Stimulated activated naive B cell treated with anti-CD40 and anti-IgM and Interleukin-4, amounts not matched to agents 10 μg/mL and 1 μg/mL and 100 μg/mL, for 72 hours (primary cell): ENCODE measurements at regions not wholly inside any gene's neighbourhood (a gene's known extent, or its start where the extent isn't known, plus 50 kb on each side); places are given as distances from the start of the nearest gene placed in this dataset.

ENCODE experiments used
- ATAC-seq, 2 donors: fragments of 150-1000 bp; cut with Tn5 transposase; replicated peaks; 2 replicates each; pipeline ENCODE4 v1.10.0; 2021; ENCODE audit warnings: moderate library complexity in 1 of 2
- DNase-seq: peaks from one replicate; pipeline ENCODE4 v3.0.0; 2021
- H3K27ac Mint-ChIP-seq: one replicate; pipeline ENCODE4 v1.8.0; 2022; ENCODE audit warnings: mild to moderate bottlenecking, mixed read lengths
- H3K27me3 Mint-ChIP-seq, 2 donors: one replicate each; pipeline ENCODE4 v1.8.0; 2022; ENCODE audit warnings: mixed read lengths in 2 of 2
- H3K36me3 Mint-ChIP-seq, 2 donors: one replicate each; pipeline ENCODE4 v1.8.0; 2022; ENCODE audit warnings: mixed read lengths in 2 of 2, mild to moderate bottlenecking in 1 of 2
- H3K4me1 Mint-ChIP-seq, 2 donors: one replicate each; pipeline ENCODE4 v1.8.0; 2022; ENCODE audit warnings: mixed read lengths in 2 of 2, mild to moderate bottlenecking in 1 of 2
- H3K4me3 Mint-ChIP-seq, 2 donors: one replicate each; pipeline ENCODE4 v1.8.0; 2022; ENCODE audit warnings: mild to moderate bottlenecking in 2 of 2, mixed read lengths in 2 of 2, moderate library complexity in 1 of 2
- H3K9me3 Mint-ChIP-seq, 2 donors: one replicate each; pipeline ENCODE4 v1.8.0; 2022; ENCODE audit warnings: mixed read lengths in 2 of 2, mild to moderate bottlenecking in 1 of 2

DNA sequence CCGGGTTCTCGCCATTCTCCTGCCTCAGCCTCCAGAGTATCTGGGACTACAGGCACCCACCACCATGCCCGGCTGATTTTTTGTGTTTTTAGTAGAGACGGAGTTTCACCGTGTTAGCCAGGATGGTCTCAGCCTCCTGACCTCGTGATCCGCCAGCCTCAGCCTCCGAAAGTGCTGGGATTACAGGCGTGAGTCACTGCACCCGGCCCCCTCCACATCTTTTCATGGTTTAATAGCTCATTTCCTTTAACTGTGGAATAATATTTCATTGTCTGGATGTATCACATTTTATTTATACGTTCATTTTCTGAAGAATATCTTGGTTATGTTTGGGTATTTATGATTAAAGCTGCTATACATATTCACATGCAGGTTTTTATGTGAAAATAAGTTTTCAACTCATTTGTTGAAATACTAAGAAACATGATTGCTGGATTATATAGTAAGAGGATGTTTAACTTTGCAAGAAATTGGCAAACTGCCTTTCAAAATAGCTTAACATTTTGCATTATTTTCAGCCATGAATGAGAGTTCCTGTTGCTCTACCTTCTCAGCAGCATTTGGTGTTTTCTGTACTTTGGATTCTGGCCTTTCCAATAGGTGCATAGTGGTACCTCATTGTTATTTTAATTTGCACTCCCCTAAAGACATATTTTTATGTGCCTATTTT lies 591.9 kb downstream of the TECRL start:
- H3K9me3 Mint-ChIP-seq = peaks cover 6% of the 10 kb centered on the region in 2 donors
- H3K36me3 Mint-ChIP-seq = no peaks in the 10 kb centered on the region
- ATAC-seq (no peak), DNase-seq (no peak)
- no peak overlapping the region for H3K27ac Mint-ChIP-seq
- H3K4me3 Mint-ChIP-seq = no peak overlapping the region
- no peaks in the 10 kb centered on the region for H3K27me3 Mint-ChIP-seq
- no peaks in the 10 kb centered on the region for H3K4me1 Mint-ChIP-seq

GRCh38 chr4:63814171-63814964 lies 594.9 kb downstream of the TECRL start:
- Mint-ChIP-seq H3K4me1 (no peaks in the 10 kb centered on the region), H3K27me3 (no peaks in the 10 kb centered on the region), H3K27ac (no peak overlapping the region), H3K9me3 (peaks cover 11% of the 10 kb centered on the region in 2 donors), H3K36me3 (no peaks in the 10 kb centered on the region), H3K4me3 (no peak overlapping the region)
- DNase-seq (no peak), ATAC-seq (no peak)

GRCh38 chr4:63799166-63799565 lies 610.1 kb downstream of the TECRL start:
- Mint-ChIP-seq H3K9me3 (peaks cover 4 to 5% of the 10 kb centered on the region in 2 donors), H3K4me3 (no peak overlapping the region), H3K4me1 (no peaks in the 10 kb centered on the region), H3K27me3 (no peaks in the 10 kb centered on the region), H3K27ac (no peak overlapping the region), H3K36me3 (no peaks in the 10 kb centered on the region)
- ATAC-seq = no peak
- no peak for DNase-seq

DNA sequence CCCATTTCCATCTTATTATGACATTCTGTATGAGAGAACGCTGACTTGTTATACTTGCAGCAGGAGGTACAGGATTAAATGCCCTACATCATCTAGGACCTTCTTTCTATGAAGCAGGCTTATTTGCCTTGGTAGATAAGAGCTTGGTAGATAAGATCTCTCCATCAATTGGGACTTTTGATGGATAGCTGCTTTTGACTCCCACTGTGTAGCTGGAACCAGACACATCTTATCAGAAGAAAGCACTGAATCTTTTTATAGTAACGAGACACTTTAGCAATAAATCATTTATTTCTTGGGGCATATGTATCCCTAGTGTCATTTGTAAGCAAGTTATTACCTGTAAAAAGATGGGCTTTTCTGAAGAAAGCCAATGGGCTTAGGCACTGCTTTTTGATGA lies 613.9 kb downstream of the TECRL start:
- no peaks in the 10 kb centered on the region for H3K27me3 Mint-ChIP-seq

GRCh38 chr4:63790377-63790776 lies 618.9 kb downstream of the TECRL start:
- Mint-ChIP-seq H3K4me3 (no peak overlapping the region), H3K36me3 (no peaks in the 10 kb centered on the region), H3K9me3 (peaks cover 0 to 4% of the 10 kb centered on the region in 2 donors), H3K4me1 (no peaks in the 10 kb centered on the region), H3K27ac (no peak overlapping the region), H3K27me3 (no peaks in the 10 kb centered on the region)
- ATAC-seq (no peak), DNase-seq (no peak)

More for the DNA sequence above, 613.9 kb downstream of the TECRL start:
- no peak for DNase-seq
- no peaks in the 10 kb centered on the region for H3K36me3 Mint-ChIP-seq
- H3K27ac Mint-ChIP-seq = no peak overlapping the region
- H3K4me1 Mint-ChIP-seq = no peaks in the 10 kb centered on the region
- no peak overlapping the region for H3K4me3 Mint-ChIP-seq
- no peak for ATAC-seq
- H3K9me3 Mint-ChIP-seq = peaks cover 4 to 6% of the 10 kb centered on the region in 2 donors

DNA sequence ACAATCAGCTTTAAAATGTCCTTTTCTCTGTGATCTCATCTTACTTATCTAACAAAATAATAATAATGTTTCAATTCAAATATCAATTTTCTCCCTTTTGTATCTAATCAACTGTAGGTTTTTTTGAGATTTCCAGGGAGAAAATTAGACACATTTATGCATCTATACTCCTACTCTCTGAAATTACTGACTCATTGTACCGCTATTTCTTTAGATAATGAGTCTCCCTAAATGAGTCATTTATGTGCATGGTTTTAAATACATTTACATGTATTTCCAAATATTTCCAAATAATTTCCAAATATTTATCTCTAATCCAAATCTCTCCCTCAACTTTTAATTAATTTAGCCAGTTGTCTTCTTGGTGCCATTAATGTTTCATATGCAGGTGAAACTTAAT lies 621.0 kb downstream of the TECRL start:
- no peaks in the 10 kb centered on the region for H3K4me1 Mint-ChIP-seq
- H3K4me3 Mint-ChIP-seq = no peak overlapping the region
- no peaks in the 10 kb centered on the region for H3K27me3 Mint-ChIP-seq
- DNase-seq = no peak
- H3K36me3 Mint-ChIP-seq = no peaks in the 10 kb centered on the region
- no peak overlapping the region for H3K27ac Mint-ChIP-seq
- no peak for ATAC-seq
- H3K9me3 Mint-ChIP-seq = peaks cover 0 to 2% of the 10 kb centered on the region in 2 donors

DNA sequence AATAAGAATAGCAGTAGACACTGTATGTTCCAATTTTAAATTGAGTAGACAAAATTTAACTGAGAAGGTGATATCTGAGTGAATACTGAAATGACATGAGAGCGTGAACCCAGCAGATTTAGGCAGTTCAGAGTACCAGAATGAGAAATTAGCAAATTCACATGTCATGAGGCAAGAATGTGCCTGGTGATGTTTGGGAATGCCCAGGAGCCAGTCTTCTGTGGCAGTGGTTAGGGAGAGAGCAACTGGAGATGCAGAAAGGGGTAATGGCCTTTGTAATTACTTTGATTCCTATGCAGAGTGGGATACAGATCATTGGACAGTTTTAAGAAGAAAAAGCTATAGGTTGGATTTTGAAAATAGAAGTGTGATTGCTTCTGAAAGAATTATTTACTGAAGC lies 621.9 kb downstream of the TECRL start:
- ATAC-seq (no peak), DNase-seq (no peak)
- H3K4me1 Mint-ChIP-seq = no peaks in the 10 kb centered on the region
- no peak overlapping the region for H3K4me3 Mint-ChIP-seq
- peaks cover 0 to 2% of the 10 kb centered on the region in 2 donors for H3K9me3 Mint-ChIP-seq
- no peaks in the 10 kb centered on the region for H3K27me3 Mint-ChIP-seq
- no peaks in the 10 kb centered on the region for H3K36me3 Mint-ChIP-seq
- no peak overlapping the region for H3K27ac Mint-ChIP-seq

- no peak for DNase-seq
- Mint-ChIP-seq H3K4me3 (no peak overlapping the region), H3K9me3 (no peaks in the 10 kb centered on the region), H3K27me3 (no peaks in the 10 kb centered on the region), H3K27ac (no peak overlapping the region), H3K36me3 (no peaks in the 10 kb centered on the region), H3K4me1 (no peaks in the 10 kb centered on the region)
- ATAC-seq = no peak
These were observed 623.1 kb downstream of the TECRL start for GRCh38 chr4:63786171-63786570.

DNA sequence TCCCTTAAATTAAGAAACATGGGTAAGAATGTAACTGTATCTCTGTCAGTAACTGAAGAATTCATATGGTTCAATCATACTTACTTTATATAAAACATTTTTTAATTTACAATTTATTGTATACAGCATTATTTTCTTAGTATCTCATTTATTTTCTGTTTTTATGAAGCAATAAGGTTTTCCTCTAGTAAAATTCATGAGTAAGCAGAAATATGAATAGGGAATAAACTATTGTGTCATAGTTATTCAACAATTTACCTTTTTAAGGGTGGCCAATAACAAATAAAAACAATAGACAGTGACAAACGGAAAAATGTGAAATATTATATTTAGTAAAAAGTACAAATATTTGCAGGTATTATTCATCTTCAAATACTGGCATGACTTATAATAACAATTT lies 624.4 kb downstream of the TECRL start:
- Mint-ChIP-seq H3K27me3 (no peaks in the 10 kb centered on the region), H3K27ac (no peak overlapping the region), H3K4me1 (no peaks in the 10 kb centered on the region), H3K9me3 (no peaks in the 10 kb centered on the region), H3K4me3 (no peak overlapping the region), H3K36me3 (no peaks in the 10 kb centered on the region)
- DNase-seq (no peak), ATAC-seq (no peak)

DNA sequence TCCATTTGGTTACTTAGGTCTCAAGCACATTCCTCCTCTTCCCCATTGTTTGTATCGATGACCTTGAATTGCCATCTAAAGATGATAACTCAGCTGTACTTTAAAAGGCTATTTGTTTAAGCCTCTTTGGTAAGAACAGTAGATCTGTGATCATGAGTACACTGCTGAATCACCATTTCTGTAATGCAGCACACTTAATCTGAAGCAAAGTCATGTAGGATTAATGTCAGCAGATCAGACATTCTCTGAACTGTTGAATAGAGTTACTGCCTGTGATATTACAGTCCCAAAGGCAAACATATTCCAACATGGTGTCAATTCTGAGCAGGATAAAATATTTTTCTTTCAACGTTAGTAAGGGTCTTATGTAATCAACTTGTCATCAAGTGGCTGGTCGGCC lies 631.6 kb downstream of the TECRL start:
- Mint-ChIP-seq H3K9me3 (peaks cover 3 to 13% of the 10 kb centered on the region in 2 donors), H3K36me3 (no peaks in the 10 kb centered on the region), H3K27ac (no peak overlapping the region), H3K4me3 (no peak overlapping the region), H3K27me3 (no peaks in the 10 kb centered on the region), H3K4me1 (no peaks in the 10 kb centered on the region)
- ATAC-seq (no peak), DNase-seq (no peak)

DNA sequence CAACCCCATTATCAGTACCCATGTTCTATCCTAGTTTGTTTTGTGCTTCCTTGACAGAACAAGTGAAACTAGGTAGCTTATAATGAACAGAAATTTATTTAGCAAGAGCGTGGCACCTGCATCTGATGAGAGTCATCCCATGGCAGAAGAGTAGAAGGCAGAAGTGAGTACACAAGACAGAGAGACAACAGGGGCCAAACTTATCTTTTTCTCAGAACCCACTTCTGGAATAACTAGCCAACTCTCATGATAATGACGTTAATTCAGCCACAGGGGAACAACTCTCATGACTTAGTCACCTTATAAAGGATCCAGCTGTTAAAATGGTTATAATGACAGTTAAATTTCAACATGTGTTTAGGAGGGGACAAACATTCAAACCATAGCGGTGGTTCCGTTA lies 644.9 kb downstream of the TECRL start:
- no peaks in the 10 kb centered on the region for H3K27me3 Mint-ChIP-seq
- H3K36me3 Mint-ChIP-seq = no peaks in the 10 kb centered on the region
- DNase-seq (no peak), ATAC-seq (no peak)
- no peaks in the 10 kb centered on the region for H3K4me1 Mint-ChIP-seq
- no peak overlapping the region for H3K27ac Mint-ChIP-seq
- peaks cover 0 to 2% of the 10 kb centered on the region in 2 donors for H3K9me3 Mint-ChIP-seq
- H3K4me3 Mint-ChIP-seq = no peak overlapping the region

DNA sequence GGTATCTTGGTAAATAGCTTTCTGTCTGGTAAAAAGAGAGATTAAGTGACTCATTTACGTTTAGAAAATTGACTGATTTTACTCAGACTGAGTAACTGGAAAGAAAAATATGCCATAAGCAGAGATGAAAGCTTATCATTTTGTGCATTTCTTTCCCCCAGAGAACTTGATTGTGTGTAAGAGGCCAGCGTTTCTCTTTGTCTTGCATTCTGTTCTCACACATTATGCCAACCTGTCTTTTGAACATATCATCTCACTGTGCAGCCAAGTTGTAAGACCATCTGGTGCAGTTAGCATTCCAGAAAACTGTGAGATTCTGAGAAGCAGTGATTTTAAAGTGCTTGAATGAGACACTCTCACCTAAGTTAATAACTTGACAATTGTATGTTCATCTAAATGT lies 651.3 kb downstream of the TECRL start:
- no peak for ATAC-seq
- H3K36me3 Mint-ChIP-seq = no peaks in the 10 kb centered on the region
- no peak overlapping the region for H3K4me3 Mint-ChIP-seq
- peaks cover 0 to 3% of the 10 kb centered on the region in 2 donors for H3K9me3 Mint-ChIP-seq
- H3K27me3 Mint-ChIP-seq = no peaks in the 10 kb centered on the region
- no peaks in the 10 kb centered on the region for H3K4me1 Mint-ChIP-seq
- DNase-seq = no peak
- no peak overlapping the region for H3K27ac Mint-ChIP-seq

DNA sequence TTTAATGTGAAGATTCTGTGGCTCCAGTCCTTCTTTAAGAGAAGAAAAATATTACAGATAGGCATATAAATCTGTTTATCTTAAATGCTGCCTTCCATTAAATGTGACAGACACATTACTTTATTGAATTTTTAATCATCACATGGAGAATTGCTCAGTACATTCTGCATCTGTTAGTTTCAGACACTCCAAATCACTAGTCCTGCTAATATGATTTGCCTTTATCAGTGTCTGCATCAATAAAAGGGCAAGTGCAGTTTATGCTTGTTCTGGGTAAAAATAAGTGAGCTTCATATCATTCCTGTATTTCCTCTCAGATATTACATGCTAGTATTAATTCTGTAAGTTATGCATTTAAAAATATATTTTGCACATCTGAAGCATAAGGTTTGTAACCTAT lies 666.4 kb downstream of the TECRL start:
- H3K27ac Mint-ChIP-seq = no peak overlapping the region
- no peaks in the 10 kb centered on the region for H3K4me1 Mint-ChIP-seq
- H3K27me3 Mint-ChIP-seq = no peaks in the 10 kb centered on the region
- H3K9me3 Mint-ChIP-seq = peaks cover 0 to 4% of the 10 kb centered on the region in 2 donors
- H3K36me3 Mint-ChIP-seq = no peaks in the 10 kb centered on the region
- DNase-seq (no peak), ATAC-seq (no peak)
- H3K4me3 Mint-ChIP-seq = no peak overlapping the region

- no peaks in the 10 kb centered on the region for H3K4me1 Mint-ChIP-seq
- no peak overlapping the region for H3K27ac Mint-ChIP-seq
- peaks cover 0 to 2% of the 10 kb centered on the region in 2 donors for H3K9me3 Mint-ChIP-seq
- H3K36me3 Mint-ChIP-seq = no peaks in the 10 kb centered on the region
- ATAC-seq = no peak
- no peak overlapping the region for H3K4me3 Mint-ChIP-seq
- DNase-seq = no peak
- no peaks in the 10 kb centered on the region for H3K27me3 Mint-ChIP-seq
These were observed 679.7 kb downstream of the TECRL start for GRCh38 chr4:63729519-63729918.

GRCh38 chr4:63728480-63729177 lies 680.6 kb downstream of the TECRL start:
- Mint-ChIP-seq H3K4me1 (no peaks in the 10 kb centered on the region), H3K36me3 (no peaks in the 10 kb centered on the region), H3K4me3 (no peak overlapping the region), H3K27me3 (no peaks in the 10 kb centered on the region), H3K9me3 (peaks cover 0 to 2% of the 10 kb centered on the region in 2 donors), H3K27ac (no peak overlapping the region)
- ATAC-seq (no peak), DNase-seq (no peak)
